Activated CD8-positive, alpha-beta memory T cell treated with anti-CD3 and anti-CD28 coated beads, Interleukin-2, amount 50 U/mL, for 4 hours (primary cell): ENCODE measurements at regions not wholly inside any gene's neighbourhood (a gene's known extent, or its start where the extent isn't known, plus 50 kb on each side); places are given as distances from the start of the nearest gene placed in this dataset.
"Not testable (repeated sequence)": the region's sequence is repeated elsewhere in the genome, so short reads cannot be mapped to it uniquely, and the experiment has no call there.

Experiments used
- DNase-seq: peaks from one replicate; pipeline ENCODE4 v3.0.0-alpha.2; 2020

DNA sequence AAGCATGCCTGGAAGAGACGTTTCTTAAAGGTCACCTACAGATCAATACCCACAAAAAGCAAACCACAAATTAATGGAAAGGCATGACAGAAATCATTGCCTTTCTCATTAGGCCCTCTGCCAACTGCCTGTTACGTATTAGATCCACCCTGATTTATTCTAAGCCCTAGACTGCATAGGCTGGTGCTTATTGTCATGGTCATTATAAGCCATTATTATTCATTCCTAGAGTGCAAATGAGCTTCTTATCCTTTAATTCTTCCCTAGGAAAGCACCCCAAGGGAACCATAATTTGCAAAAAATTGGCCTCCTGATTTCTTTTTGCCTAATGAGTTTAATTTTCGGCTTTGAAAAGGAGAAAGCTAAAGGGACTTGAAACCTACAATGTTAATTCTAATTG is 184.2 kb upstream of the GPRIN3 start:
- no peak for DNase-seq

DNA sequence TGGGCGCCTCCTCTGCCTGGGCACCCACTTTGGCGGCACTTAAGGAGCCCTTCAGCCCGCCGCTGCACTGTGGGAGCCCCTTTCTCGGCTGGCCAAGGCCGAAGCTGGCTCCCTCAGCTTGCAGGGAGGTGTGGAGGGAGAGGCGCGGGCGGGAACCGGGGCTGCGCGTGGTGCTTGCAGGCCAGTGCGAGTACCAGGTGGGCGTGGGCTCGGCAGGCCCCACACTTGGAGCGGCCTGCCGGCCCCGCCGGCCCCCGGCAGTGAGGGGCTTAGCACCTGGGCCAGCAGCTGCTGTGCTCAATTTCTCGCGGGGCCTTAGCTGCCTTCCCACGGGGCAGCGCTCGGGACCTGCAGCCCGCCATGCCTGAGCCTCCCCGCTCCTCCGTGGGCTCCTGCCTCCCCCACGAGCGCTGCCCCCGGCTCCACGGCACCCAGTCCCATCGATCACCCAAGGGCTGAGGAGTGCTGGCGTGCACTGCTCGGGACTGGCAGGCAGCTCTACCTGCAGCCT is 182.4 kb upstream of the GPRIN3 start:
- not testable (repeated sequence) for DNase-seq

DNA sequence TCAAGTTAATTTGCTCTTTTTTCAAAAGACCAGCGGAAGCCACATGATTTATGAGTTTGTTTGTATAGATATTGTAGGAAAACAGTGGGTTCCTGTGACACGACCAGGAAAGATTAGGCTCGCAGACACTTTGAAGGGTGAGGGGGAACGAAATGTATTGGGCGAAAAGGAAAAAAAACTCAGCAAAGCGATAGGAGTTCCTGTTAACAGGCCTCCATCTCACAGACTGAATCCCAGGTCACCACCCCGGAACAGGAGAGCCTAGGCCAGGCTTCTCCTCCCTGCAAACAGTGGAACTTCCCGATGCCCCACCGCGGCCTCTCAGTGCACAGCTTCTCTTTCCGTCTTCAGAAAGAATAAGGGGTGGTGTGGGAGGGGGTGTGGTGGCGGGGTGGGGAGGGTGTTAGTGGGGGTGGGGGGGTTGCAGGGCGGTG is 181.8 kb upstream of the GPRIN3 start:
- no peak for DNase-seq

- no peak for DNase-seq
Observed at GRCh38 chr4:89488736-89489135, 181.1 kb upstream of the GPRIN3 start.

- no peak for DNase-seq
Observed at GRCh38 chr4:89486673-89487072, 179.1 kb upstream of the GPRIN3 start.

- no peak for DNase-seq
Observed at GRCh38 chr4:89486042-89486441, 178.4 kb upstream of the GPRIN3 start.

DNA sequence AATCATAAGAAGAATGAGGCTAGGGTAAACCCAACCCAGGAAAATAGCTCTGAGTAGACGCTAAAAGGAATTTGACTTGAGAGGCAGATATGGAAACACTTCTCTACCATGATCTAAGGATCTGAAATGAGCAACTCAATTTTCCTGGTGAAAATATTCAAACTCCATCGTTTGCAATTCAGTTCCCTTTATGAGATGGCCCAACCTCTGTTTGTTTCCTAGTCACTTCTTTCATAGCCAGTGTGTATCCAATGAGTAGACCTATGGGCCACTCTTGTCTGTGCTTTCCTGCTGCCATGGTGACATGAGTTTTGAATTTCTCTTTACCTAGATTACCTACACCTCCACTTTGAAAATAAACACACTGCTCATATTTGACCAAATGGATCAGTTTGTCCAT is 176.2 kb upstream of the GPRIN3 start:
- DNase-seq = no peak

- DNase-seq = no peak
Observed at GRCh38 chr4:89482926-89483595, 175.5 kb upstream of the GPRIN3 start.

- no peak for DNase-seq
Observed at GRCh38 chr4:89482251-89482650, 174.7 kb upstream of the GPRIN3 start.

DNA sequence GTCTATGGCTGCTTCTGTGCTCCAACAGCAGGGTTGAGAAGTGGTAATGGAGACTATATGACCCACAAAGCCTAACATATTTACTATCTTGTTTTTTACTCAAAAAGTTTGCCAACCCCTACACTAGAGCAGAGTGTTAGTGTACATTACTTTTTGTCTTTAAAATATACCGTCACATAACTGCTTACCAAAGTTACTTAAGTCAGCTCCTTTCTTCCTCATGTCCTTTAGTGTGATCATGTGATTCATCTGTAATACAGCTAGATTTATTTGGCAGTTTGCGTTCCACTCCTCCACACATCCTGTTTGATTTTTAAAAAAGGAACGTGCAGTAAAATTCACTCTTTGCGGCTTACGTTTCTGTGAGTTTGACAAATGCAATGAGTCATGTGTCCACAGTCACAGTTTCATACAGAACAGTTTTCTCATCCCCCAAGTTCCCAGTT is 162.4 kb upstream of the GPRIN3 start:
- DNase-seq = no peak

DNA sequence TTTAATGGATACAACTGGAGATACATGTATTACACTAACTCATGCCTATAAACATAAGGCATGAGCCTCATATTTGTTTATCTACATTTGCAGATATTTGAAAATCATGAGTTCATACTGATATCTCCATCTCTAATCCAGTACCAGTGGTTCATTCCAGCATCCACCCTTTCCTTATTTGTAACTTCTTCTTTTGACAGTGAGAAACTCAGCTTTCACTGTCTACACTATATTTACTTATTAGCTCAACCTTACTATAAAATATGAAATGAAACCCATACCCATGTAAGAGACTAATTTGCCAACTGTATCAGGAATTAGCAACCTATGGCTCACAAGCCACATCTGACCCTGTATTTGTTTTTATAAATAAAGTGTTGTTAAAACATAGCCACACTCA is 161.9 kb upstream of the GPRIN3 start:
- no peak for DNase-seq

DNA sequence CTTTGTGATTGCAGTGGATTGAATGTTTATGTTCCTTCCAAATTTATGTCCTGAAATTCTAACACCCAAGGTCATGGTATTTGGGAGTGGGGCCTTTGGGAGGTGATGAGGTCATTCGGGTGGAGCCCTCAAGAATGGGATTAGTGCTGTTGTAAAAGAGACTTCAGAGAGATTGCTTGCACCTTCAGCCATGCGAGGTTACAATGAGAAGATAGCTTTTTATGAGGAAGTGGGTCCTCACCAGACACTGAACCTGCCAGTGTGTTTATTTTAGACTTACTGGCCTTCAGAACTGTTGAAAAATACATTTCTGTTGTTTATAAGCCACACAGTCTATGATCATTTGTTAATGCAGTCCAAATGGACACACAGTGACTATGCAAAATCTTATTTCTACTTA is 161.0 kb upstream of the GPRIN3 start:
- DNase-seq = no peak

- DNase-seq = no peak
Observed at GRCh38 chr4:89463341-89463740, 155.7 kb upstream of the GPRIN3 start.

- DNase-seq = no peak
Observed at GRCh38 chr4:89447543-89447942, 139.9 kb upstream of the GPRIN3 start.

GRCh38 chr4:89446193-89446592 is 138.6 kb upstream of the GPRIN3 start:
- no peak for DNase-seq

GRCh38 chr4:89439533-89439932 is 131.9 kb upstream of the GPRIN3 start:
- DNase-seq = no peak

GRCh38 chr4:89438102-89438831 is 130.7 kb upstream of the GPRIN3 start:
- DNase-seq = peak; percentile 35

DNA sequence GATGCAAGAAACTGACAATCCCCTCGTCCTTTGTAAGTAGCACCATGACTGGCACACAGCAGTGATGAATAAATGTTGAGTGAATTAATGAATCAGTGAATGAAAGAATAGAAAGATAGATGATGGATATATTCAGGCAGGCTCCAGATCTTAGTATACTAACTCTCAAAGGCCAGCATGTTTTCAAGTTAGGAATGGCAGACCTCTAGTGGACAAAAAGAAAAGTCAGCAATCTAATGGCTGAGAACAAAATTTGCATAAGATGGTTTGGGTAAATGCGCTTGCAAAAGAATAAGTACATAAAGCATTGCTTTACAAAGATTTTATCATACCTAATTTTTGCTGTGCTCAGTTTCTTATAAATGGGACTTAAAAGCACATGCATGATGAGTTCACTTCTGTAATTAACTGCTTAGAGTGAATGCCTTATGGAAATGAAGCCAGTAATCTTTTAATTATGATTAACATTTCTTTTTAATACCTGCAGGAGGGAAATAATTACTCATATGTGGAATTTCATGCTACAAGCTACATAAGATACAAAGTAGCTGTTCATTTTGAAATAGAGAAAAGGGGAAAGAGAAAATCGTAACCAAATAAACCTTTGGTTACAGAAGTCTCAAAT is 126.9 kb upstream of the GPRIN3 start:
- no peak for DNase-seq

GRCh38 chr4:89427782-89428181 is 120.2 kb upstream of the GPRIN3 start:
- DNase-seq = no peak

DNA sequence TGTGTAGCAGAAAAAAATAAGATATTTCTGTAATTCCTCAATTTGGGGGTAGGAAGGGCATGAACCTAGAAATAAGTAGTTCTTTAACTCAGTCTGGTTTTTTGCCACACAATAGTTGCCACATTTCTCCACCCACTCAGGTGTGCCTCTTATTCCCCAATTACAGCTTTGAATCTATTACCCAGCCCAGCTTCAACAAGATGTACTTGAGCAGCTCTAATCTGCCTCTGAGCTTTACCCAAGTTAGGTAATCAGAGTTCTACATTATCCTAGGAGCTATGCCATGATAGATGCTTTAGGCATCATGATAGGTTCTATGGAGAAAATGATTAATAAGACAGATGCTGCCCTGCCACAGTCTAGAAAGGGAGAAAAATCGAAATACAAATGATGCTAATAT is 117.4 kb upstream of the GPRIN3 start:
- DNase-seq = no peak

GRCh38 chr4:89422441-89422990 is 114.9 kb upstream of the GPRIN3 start:
- no peak for DNase-seq

DNA sequence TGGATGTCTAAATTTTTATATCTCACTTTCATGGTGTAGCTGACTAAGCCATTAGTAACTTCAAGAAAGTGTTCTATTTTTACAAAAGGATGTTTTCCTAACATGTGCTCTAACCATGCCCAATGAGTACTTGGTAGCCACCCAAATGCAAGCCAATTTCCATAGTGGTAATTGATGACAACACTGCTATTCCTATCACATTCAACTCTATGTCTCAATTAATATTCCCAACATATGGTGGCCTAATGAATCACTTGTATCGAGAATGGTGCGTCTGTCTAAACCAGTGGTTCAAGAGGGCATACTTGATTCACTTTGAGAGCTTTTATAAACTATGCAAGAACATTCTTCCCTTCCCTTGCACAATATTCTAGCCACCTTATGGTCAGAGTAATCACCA is 112.9 kb upstream of the GPRIN3 start:
- DNase-seq = no peak

DNA sequence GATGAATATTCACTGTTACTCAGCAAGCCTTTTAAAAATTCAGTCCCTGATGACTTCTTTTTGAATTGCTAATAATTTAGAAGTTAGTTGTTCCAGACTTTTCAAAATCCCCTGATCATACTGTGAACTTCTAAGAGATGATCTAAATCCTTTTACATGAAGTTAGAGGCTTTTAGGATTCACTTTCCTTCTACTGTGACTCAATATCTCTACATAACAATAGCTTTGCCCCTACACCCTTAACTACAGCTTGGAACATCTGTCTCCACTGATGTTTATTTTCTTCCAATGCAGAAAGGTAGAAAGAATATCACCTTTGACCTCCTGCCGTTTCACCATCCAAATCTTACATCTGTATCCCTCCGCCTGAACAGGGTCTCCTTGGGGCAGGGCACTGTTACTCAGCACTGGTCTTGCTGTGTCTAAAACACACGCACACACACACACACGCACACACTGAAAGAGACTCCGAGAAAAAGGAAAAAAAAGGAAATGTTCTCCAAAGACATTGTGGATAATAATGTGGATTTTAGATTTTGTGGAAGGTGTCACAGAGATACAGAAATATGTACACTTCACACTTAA is 111.6 kb upstream of the GPRIN3 start:
- no peak for DNase-seq
